HepG2 (cell line): ENCODE measurements at regions not wholly inside any gene's neighbourhood (a gene's known extent, or its start where the extent isn't known, plus 50 kb on each side); places are given as distances from the start of the nearest gene placed in this dataset.

Source experiments
- ATAC-seq: fragments of 200-7000 bp; cut with Tn5 transposase; 3 replicates; pipeline ENCODE4 v1.9.1; 2020; ENCODE audit warnings: mild to moderate bottlenecking, moderate library complexity
- BruUV-seq: library from RNA; stranded (reverse); fragments of 400-500 nt; replicated peaks from 2 replicates; lab custom pipeline; 2021; lab: Mats Ljungman, UMichigan
- CTCF ChIA-PET: fragments of 300-600 bp; formaldehyde crosslinking; extraction: SDS; loops from one replicate; lab custom pipeline; 2021; ENCODE audit warnings: low total read pairs, inconsistent platforms, low intra/inter-chr PET ratio; lab: Yijun Ruan, JAX
- POLR2A ChIA-PET: fragments of 350-600 bp; sonication (Branson Sonifier 250); formaldehyde crosslinking; loops from one replicate; lab custom pipeline; 2020; ENCODE audit warnings: antibody characterized with exemption, inconsistent platforms; lab: Yijun Ruan, JAX
- DNase-seq: peaks from one replicate; pipeline ENCODE4 v3.0.0-alpha.2; 2015; ENCODE audit warnings: low spot score
- FAIRE-seq: peaks from 3 replicates; lab custom pipeline; 2011; peaks lifted over from hg19 to GRCh38; lab: Jason Lieb, UNC
- H2AFZ ChIP-seq: one replicate; pipeline ENCODE4 v1.6.1; 2011; ENCODE audit warnings: low read length, inconsistent platforms
- H3K27ac ChIP-seq: fragments of 300-600 bp; 3 replicates; pipeline ENCODE4 v1.8.0; 2011; ENCODE audit warnings: mixed run types, mild to moderate bottlenecking, mixed read lengths, low read length, inconsistent platforms; ENCODE audit not compliant: insufficient read depth; ENCODE audit errors: extremely low read length
- H3K27me3 ChIP-seq, 2 experiments: fragments of 200-600 bp in 1 of 2; 2 replicates in 1 of 2; 3 replicates in 1 of 2; pipeline versions ENCODE4 v1.6.0 to v1.8.0; 2011; ENCODE audit warnings: low read length in 2 of 2, mild to moderate bottlenecking in 2 of 2, moderate library complexity in 2 of 2, inconsistent platforms in 1 of 2; ENCODE audit not compliant: insufficient read depth in 2 of 2, control insufficient read depth in 1 of 2
- H3K36me3 ChIP-seq, 2 experiments: fragments of 200-600 bp in 1 of 2; replicated peaks in 1 of 2; 2 replicates in 1 of 2; 3 replicates in 1 of 2; pipeline versions ENCODE4 v1.5.1 to v1.8.0; 2011; ENCODE audit warnings: low read length in 2 of 2, inconsistent platforms in 1 of 2; ENCODE audit not compliant: insufficient read depth in 2 of 2, control insufficient read depth in 1 of 2
- H3K4me1 ChIP-seq: 2 replicates; pipeline ENCODE4 v1.5.1; 2012; ENCODE audit warnings: low read length, inconsistent platforms; ENCODE audit not compliant: insufficient read depth
- H3K4me2 ChIP-seq: 2 replicates; pipeline ENCODE4 v1.6.0; 2011; ENCODE audit warnings: low read depth, low read length, inconsistent platforms
- H3K4me3 ChIP-seq, 3 experiments: fragments of 200-600 bp in 1 of 3; sonication (generic), shearing (Covaris generic) in 1 of 3; replicated peaks in 1 of 3; 2 replicates each; pipeline ENCODE4 v1.5.1; 2011 to 2016; ENCODE audit warnings: low read length in 3 of 3, inconsistent platforms in 2 of 3, low read depth in 2 of 3, mild to moderate bottlenecking in 2 of 3, control low read depth in 1 of 3, mixed read lengths in 1 of 3; ENCODE audit not compliant: insufficient read depth in 1 of 3
- H3K79me2 ChIP-seq: one replicate; pipeline ENCODE4 v1.6.1; 2011; ENCODE audit warnings: low read length, inconsistent platforms; ENCODE audit not compliant: insufficient read depth
- H3K9ac ChIP-seq: 2 replicates; pipeline ENCODE4 v1.6.0; 2011; ENCODE audit warnings: mild to moderate bottlenecking, low read depth, low read length, inconsistent platforms; ENCODE audit not compliant: insufficient read depth
- H3K9me3 ChIP-seq: 2 replicates; pipeline ENCODE4 v1.5.1; 2012; ENCODE audit warnings: mild to moderate bottlenecking, low read length
- H4K20me1 ChIP-seq: 2 replicates; pipeline ENCODE4 v1.6.0; 2011; ENCODE audit warnings: inconsistent platforms, mild to moderate bottlenecking, low read length, moderate library complexity; ENCODE audit not compliant: insufficient read depth
- ATAD3A ChIP-seq: sonication (generic); formaldehyde crosslinking; IDR thresholded peaks from 2 replicates; pipeline ENCODE4 v1.4.0; 2020; ENCODE audit warnings: missing genetic modification reagents
- ISL2 ChIP-seq: sonication (generic); formaldehyde crosslinking; IDR thresholded peaks from 2 replicates; pipeline ENCODE4 v1.5.0; 2020; ENCODE audit warnings: missing genetic modification reagents
- KAT7 ChIP-seq: IDR thresholded peaks from 2 replicates; pipeline ENCODE4 v1.6.1; 2018; ENCODE audit warnings: borderline replicate concordance, missing compliant biosample characterization
- MED8 ChIP-seq: sonication (generic); formaldehyde crosslinking; IDR thresholded peaks from 2 replicates; pipeline ENCODE4 v1.8.1; 2023; ENCODE audit warnings: mild to moderate bottlenecking, missing genetic modification reagents; ENCODE audit not compliant: insufficient replicate concordance
- NFRKB ChIP-seq: fragments of 450-650 bp; IDR thresholded peaks from 2 replicates; pipeline ENCODE4 v1.6.1; 2017
- NR2F1 ChIP-seq, 2 experiments: fragments of 450-650 bp in 1 of 2; formaldehyde crosslinking in 1 of 2; IDR thresholded peaks; 2 replicates each; pipeline versions ENCODE4 v1.5.0 to v1.6.1; 2016 to 2020; ENCODE audit warnings: mild to moderate bottlenecking in 1 of 2, missing compliant biosample characterization in 1 of 2, missing genetic modification reagents in 1 of 2, moderate library complexity in 1 of 2
- POLR2AphosphoS5 ChIP-seq: IDR thresholded peaks from 2 replicates; pipeline ENCODE4 v1.6.1; 2012; ENCODE audit warnings: low read depth, low read length
- SAFB2 ChIP-seq: sonication (generic); formaldehyde crosslinking; IDR thresholded peaks from 2 replicates; pipeline ENCODE4 v1.5.1; 2020; ENCODE audit warnings: missing genetic modification reagents, low read depth, mild to moderate bottlenecking, borderline replicate concordance
- TCF12 ChIP-seq, 2 experiments: fragments of 450-650 bp in 1 of 2; sonication (generic) in 1 of 2; formaldehyde crosslinking in 1 of 2; IDR thresholded peaks; 2 replicates each; pipeline versions ENCODE4 v1.6.1 to v1.8.0; 2017 to 2022; ENCODE audit warnings: antibody characterized with exemption in 1 of 2, mild to moderate bottlenecking in 1 of 2, missing genetic modification reagents in 1 of 2, moderate library complexity in 1 of 2
- U2AF2 ChIP-seq: fragments of 200-400 bp; formaldehyde crosslinking; IDR thresholded peaks from 2 replicates; pipeline ENCODE4 v1.6.1; 2017; ENCODE audit warnings: low read depth, mild to moderate bottlenecking, low read length
- ZNF292 ChIP-seq: sonication (generic); formaldehyde crosslinking; IDR thresholded peaks from 2 replicates; pipeline ENCODE4 v1.8.1; 2022; ENCODE audit warnings: mild to moderate bottlenecking, low read depth, missing genetic modification reagents, borderline replicate concordance
- ZNF34 ChIP-seq: sonication (generic); formaldehyde crosslinking; IDR thresholded peaks from 2 replicates; pipeline ENCODE4 v1.4.0; 2020; ENCODE audit warnings: mild to moderate bottlenecking, missing genetic modification reagents, borderline replicate concordance
- ZNF580 ChIP-seq: IDR thresholded peaks from 2 replicates; pipeline ENCODE4 v1.6.1; 2016; ENCODE audit warnings: low read depth, borderline replicate concordance
- ZNF879 ChIP-seq: sonication (generic); formaldehyde crosslinking; IDR thresholded peaks from 2 replicates; pipeline ENCODE4 v1.8.1; 2023; ENCODE audit warnings: missing genetic modification reagents
- WGBS: methylation state at CpG from one replicate; pipeline ENCODE4 v1.1.6; 2017; ENCODE audit warnings: low lambda C conversion rate; 5-methylcytosine and 5-hydroxymethylcytosine counted together
- in situ Hi-C: cut with HindIII; loops from 2 replicates; pipeline ENCODE4 v1.10.0; 2017; ENCODE audit warnings: low pct_unique_long_range_greater_than_20kb; ENCODE audit not compliant: extremely low pct_ligation_motif_present
- intact Hi-C: fragments of 100-400 bp; cut with micrococcal nuclease; formaldehyde crosslinking; loops from one replicate; pipeline ENCODE4 v1.10.0; 2022; ENCODE audit not compliant: unreplicated experiment

GRCh38 chr3:24578324-24578723 lies 83.7 kb upstream of the THRB start:
- TF ChIP-seq ATAD3A: no peak
- TF ChIP-seq ISL2 (CRISPR knock-in tag): no peak
- no peak for TF ChIP-seq KAT7 (CRISPR knock-in tag)
- TF ChIP-seq ZNF34 (CRISPR knock-in tag): no peak
- no peak for TF ChIP-seq ZNF292 (CRISPR knock-in tag)
- TF ChIP-seq NFRKB: no peak
- no peak for TF ChIP-seq SAFB2
- no peak for TF ChIP-seq NR2F1 (CRISPR knock-in tag; IDR thresholded peaks at IDR 0.05)
- TF ChIP-seq TCF12 (IDR thresholded peaks at IDR 0.05): no peak
- no peak for TF ChIP-seq TCF12 (CRISPR knock-in tag; IDR thresholded peaks at IDR 0.05)
- no peak for TF ChIP-seq ZNF580 (CRISPR knock-in tag)
- TF ChIP-seq U2AF2: no peak
- no peak for TF ChIP-seq MED8 (CRISPR knock-in tag)
- no peak for TF ChIP-seq POLR2AphosphoS5
- no peak for TF ChIP-seq ZNF879 (CRISPR knock-in tag)
- H3K27me3 ChIP-seq: peaks cover 0 to 4% of the 10 kb centered on the region in 2 experiments; a peak in 2 of 5 replicates
- peaks cover 2% of the 10 kb centered on the region; the same call in 1 of the 2 replicates for H3K4me1 ChIP-seq
- ChIA-PET POLR2A (no interaction called here), CTCF (no interaction called here)
- in situ Hi-C loops (no loop called here), intact Hi-C loops (no loop called here)
- no peak overlapping the region for H2AFZ ChIP-seq
- WGBS: 73% methylated on average over 1 of the region's 1 CpG
- no peak overlapping the region for H3K27ac ChIP-seq
- H3K4me3 ChIP-seq: no peak overlapping the region
- no peak for ATAC-seq
- no peak for FAIRE-seq
- no peak overlapping the region for H3K9ac ChIP-seq
- H3K79me2 ChIP-seq: no peaks in the 10 kb centered on the region
- no peaks in the 10 kb centered on the region for H3K36me3 ChIP-seq
- H4K20me1 ChIP-seq: no peaks in the 10 kb centered on the region
- no peaks in the 10 kb centered on the region for H3K9me3 ChIP-seq
- no peak for DNase-seq
- BruUV-seq: no TSS peak
- H3K4me2 ChIP-seq: no peak overlapping the region
